Fibroblast of villous mesenchyme (primary cell): ENCODE measurements at regions not wholly inside any gene's neighbourhood (a gene's known extent, or its start where the extent isn't known, plus 50 kb on each side); places are given as distances from the start of the nearest gene placed in this dataset.
A peak's percentile ranks its signal among the peaks of the same experiment; 100 is the strongest.

ENCODE experiments used
- DNase-seq: peaks from one replicate; pipeline ENCODE4 v3.0.0-alpha.2; 2010; ENCODE audit warnings: low read depth
- H3K4me3 ChIP-seq: 2 replicates; pipeline ENCODE4 v1.5.1; 2011; ENCODE audit warnings: low read depth, mild to moderate bottlenecking, low read length
- CTCF ChIP-seq: IDR thresholded peaks from 2 replicates; pipeline ENCODE4 v1.5.1; 2012; ENCODE audit warnings: low read depth, mild to moderate bottlenecking, low read length; ENCODE audit not compliant: insufficient read depth

DNA sequence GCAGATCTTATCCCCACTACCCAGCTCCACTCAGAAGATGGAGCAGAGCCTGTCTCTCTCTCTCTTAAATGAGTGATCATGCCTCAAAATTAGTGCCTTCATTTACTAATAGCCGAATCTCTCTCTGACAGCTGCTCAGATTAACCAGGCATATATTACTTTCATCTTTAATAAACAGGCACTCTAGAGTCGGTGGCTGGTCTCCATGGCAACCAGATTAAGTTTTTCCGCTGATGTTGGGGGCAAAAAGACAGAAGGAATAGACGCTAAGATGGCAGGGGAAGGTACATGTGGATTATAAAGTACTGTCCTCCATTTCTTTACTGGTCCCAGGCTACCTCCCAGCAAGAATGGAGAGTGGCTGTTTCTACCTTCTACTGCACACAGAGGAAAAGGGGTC lies 121.6 kb downstream of the QRSL1 start:
- no peak overlapping the region for H3K4me3 ChIP-seq
- TF ChIP-seq CTCF: no peak
- no peak for DNase-seq

DNA sequence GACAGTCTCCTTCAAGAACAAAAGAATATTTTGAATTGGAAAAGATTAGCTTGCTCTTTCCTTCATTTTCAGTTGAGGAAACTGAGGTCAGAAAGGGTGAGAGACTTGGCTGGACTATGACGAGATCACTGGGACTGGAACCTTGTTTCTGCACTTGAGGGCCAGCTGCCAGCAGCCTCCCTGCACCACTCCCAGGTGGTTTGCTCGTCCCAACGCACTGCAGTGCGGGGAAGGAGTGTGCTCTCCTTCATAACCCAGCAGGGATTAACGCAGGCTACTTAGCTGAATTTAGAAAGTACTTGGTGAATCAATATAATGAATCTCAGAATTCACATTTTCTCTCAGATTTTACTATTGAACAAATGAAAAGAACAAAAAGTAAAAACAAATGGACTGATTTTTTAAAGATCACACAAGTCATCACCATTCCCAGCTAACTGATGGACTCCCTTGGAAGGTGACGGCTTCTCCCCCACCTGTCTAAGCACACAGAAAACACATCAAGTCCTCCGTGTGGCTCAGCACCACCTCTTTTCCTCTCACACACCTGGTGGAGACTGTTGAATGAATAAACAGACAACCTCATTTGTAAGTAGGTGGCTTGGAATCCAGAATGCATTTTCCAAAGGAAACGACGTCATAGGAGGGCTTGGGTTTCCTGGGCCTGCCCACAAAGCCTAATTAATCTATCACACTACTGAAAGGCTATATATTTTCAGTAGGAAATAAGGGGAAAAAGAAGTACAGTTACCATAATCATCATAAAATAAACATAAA lies 121.0 kb downstream of the QRSL1 start:
- DNase-seq: no peak
- H3K4me3 ChIP-seq: no peak overlapping the region
- TF ChIP-seq CTCF: no peak

- no peak for TF ChIP-seq CTCF
- DNase-seq: no peak
- H3K4me3 ChIP-seq: no peak overlapping the region
Measured at GRCh38 chr6:106749609-106750008, 120.2 kb downstream of the QRSL1 start.

GRCh38 chr6:106748547-106749207 lies 119.3 kb downstream of the QRSL1 start:
- DNase-seq: no peak
- H3K4me3 ChIP-seq: no peak overlapping the region
- peak; percentile 17 for TF ChIP-seq CTCF

DNA sequence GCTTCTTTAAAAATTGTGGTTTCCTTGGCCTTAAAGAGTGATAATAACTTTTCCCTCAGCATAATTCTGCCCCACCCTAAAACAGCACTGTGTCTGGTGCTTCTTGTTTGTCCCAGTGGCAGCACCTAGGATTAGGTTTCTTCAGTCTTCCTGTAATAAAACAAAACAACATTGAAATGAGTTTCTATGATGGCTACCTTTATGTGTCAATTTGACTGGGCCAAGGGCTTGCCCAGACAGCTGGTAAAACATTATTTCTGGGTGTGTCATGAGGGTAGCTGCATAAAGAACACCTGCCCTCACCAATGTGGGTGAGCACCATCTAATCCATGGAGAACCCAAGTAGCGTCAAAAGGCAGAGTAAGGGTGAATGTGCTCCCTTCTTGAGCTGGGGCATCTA lies 117.8 kb downstream of the QRSL1 start:
- no peak for TF ChIP-seq CTCF
- H3K4me3 ChIP-seq: no peak overlapping the region
- DNase-seq: no peak

- no peak for TF ChIP-seq CTCF
- peak; percentile 18 for DNase-seq
- H3K4me3 ChIP-seq: no peak overlapping the region
Measured at GRCh38 chr6:106746652-106747051, 117.3 kb downstream of the QRSL1 start.
